ENCODE measurements at regions not wholly inside any gene's neighbourhood (a gene's known extent, or its start where the extent isn't known, plus 50 kb on each side); places are given as distances from the start of the nearest gene placed in this dataset.

- no peak for TF ChIP-seq CTCF (IDR thresholded peaks at IDR 0.05)
- no peak for TF ChIP-seq ZFX (IDR thresholded peaks at IDR 0.05; ENCODE audit: borderline replicate concordance)
Measured at GRCh38 chr18:51486735-51487366, 289.4 kb upstream of the MEX3C start.

GRCh38 chr18:51490417-51490816 is 292.9 kb upstream of the MEX3C start:
- TF ChIP-seq CTCF (IDR thresholded peaks at IDR 0.05) = no peak
- no peak for TF ChIP-seq ZFX (IDR thresholded peaks at IDR 0.05; ENCODE audit: borderline replicate concordance)

More at GRCh38 chr18:51486735-51487366, 289.4 kb upstream of the MEX3C start:
- H3K27ac ChIP-seq = no peak overlapping the region

GRCh38 chr18:51490860-51491259 is 293.4 kb upstream of the MEX3C start:
- TF ChIP-seq CTCF (IDR thresholded peaks at IDR 0.05) (no peak), ZFX (IDR thresholded peaks at IDR 0.05; ENCODE audit: borderline replicate concordance) (no peak)

More at GRCh38 chr18:51490417-51490816, 292.9 kb upstream of the MEX3C start:
- no peak overlapping the region for H3K27ac ChIP-seq

GRCh38 chr18:51491678-51492372 is 294.3 kb upstream of the MEX3C start:
- no peak overlapping the region for H3K27ac ChIP-seq
- TF ChIP-seq CTCF (IDR thresholded peaks at IDR 0.05) = no peak
- no peak for TF ChIP-seq ZFX (IDR thresholded peaks at IDR 0.05; ENCODE audit: borderline replicate concordance)

More at GRCh38 chr18:51490860-51491259, 293.4 kb upstream of the MEX3C start:
- no peak overlapping the region for H3K27ac ChIP-seq

GRCh38 chr18:51498085-51498855 is 300.8 kb upstream of the MEX3C start:
- H3K27ac ChIP-seq = no peak overlapping the region
- TF ChIP-seq ZFX (IDR thresholded peaks at IDR 0.05; ENCODE audit: borderline replicate concordance) (no peak), CTCF (IDR thresholded peaks at IDR 0.05) (no peak)

DNA sequence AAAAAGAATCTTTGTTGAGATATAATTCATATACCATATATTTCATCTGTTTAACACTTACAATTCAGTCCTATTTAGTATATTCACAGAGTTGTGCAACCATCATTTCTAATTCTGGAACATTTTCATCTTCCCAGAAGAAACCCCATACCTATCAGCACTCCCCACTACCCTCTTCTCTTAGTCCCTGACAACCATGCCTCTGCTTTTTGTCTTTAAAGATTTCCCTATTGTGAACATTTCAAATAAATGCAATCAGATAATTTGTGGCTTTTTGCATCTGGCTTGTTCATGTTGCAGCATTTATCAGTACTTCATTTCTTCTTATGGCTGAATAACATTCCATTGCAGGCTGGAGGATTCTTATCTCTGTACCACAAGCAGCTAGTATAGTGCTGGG is 305.9 kb upstream of the MEX3C start:
- no peak overlapping the region for H3K27ac ChIP-seq
- no peak for TF ChIP-seq CTCF (IDR thresholded peaks at IDR 0.05)
- no peak for TF ChIP-seq ZFX (IDR thresholded peaks at IDR 0.05; ENCODE audit: borderline replicate concordance)

All from 22Rv1 (cell line).